ENCODE measurements at regions not wholly inside any gene's neighbourhood (a gene's known extent, or its start where the extent isn't known, plus 50 kb on each side); places are given as distances from the start of the nearest gene placed in this dataset.

DNA sequence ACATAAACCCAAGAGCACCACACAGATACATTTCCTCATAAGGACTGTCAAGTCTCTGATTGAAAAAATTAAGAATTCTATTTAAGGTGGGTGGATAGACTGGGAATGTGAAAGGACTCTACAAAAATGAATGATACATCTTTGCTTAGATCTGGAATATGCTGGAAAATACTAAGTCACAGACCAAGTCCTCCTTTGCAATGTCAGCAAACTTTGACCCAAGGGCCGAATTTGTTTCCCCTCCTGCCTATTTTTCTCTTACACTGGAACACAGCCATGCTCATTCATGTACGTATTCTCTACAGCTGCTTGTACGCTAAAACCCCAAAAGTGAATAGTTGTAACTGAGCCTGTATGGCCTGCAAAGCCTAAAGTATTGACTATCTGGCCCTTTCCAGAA, 180.7 kb downstream of the ADSS2 start:
- TF ChIP-seq, protein P1, sequence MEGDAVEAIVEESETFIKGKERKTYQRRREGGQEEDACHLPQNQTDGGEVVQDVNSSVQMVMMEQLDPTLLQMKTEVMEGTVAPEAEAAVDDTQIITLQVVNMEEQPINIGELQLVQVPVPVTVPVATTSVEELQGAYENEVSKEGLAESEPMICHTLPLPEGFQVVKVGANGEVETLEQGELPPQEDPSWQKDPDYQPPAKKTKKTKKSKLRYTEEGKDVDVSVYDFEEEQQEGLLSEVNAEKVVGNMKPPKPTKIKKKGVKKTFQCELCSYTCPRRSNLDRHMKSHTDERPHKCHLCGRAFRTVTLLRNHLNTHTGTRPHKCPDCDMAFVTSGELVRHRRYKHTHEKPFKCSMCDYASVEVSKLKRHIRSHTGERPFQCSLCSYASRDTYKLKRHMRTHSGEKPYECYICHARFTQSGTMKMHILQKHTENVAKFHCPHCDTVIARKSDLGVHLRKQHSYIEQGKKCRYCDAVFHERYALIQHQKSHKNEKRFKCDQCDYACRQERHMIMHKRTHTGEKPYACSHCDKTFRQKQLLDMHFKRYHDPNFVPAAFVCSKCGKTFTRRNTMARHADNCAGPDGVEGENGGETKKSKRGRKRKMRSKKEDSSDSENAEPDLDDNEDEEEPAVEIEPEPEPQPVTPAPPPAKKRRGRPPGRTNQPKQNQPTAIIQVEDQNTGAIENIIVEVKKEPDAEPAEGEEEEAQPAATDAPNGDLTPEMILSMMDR (IDR thresholded peaks at IDR 0.05; ENCODE audit: extremely low read depth, insufficient read depth, missing control alignments) = no peak
- in situ Hi-C loops (cut with MboI; ENCODE audit: low pct_unique_long_range_greater_than_20kb, low sequenced_read_pairs, unreplicated experiment) = loop anchor here (25.0 kb wide), 2 partner anchors 559 to 934 kb away; no protein-coding TSS in a partner anchor
- DNase-seq (ENCODE audit: low spot score) = no peak

DNA sequence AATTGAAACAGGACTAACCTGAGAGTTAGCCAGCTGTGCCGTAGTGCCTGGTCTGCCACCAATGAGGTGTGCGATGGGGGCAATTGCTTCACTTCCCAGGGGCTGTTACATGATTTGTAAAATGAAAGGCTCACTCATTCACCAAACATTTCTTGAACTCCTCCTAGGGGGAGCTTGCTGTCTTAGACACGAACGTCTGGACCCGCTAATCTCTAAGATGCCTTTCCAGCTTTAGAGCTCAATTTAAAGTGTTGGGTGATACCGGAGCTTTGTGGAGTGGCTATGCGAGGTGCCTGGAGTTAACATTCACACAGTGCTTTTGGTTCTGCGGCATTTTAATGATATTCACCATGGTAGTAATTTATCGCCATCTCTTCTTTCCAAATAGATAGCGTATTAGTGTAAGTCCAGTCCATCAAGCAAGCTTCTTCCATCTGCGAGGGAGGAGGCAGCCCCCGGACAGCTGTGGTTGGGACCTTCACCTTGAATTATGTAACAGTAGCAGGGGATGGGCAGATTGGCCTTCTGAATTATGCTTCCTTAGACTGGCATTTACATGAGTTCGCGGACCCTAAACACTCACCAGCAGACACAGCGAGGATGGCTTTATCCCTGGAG, 179.9 kb downstream of the ADSS2 start:
- TF ChIP-seq, protein P1 (IDR thresholded peaks at IDR 0.05; ENCODE audit: extremely low read depth, insufficient read depth, missing control alignments) = no peak
- in situ Hi-C loops (cut with MboI; ENCODE audit: low pct_unique_long_range_greater_than_20kb, low sequenced_read_pairs, unreplicated experiment) = loop anchor here (25.0 kb wide), 2 partner anchors 559 to 934 kb away; no protein-coding TSS in a partner anchor
- no peak for DNase-seq (ENCODE audit: low spot score)

DNA sequence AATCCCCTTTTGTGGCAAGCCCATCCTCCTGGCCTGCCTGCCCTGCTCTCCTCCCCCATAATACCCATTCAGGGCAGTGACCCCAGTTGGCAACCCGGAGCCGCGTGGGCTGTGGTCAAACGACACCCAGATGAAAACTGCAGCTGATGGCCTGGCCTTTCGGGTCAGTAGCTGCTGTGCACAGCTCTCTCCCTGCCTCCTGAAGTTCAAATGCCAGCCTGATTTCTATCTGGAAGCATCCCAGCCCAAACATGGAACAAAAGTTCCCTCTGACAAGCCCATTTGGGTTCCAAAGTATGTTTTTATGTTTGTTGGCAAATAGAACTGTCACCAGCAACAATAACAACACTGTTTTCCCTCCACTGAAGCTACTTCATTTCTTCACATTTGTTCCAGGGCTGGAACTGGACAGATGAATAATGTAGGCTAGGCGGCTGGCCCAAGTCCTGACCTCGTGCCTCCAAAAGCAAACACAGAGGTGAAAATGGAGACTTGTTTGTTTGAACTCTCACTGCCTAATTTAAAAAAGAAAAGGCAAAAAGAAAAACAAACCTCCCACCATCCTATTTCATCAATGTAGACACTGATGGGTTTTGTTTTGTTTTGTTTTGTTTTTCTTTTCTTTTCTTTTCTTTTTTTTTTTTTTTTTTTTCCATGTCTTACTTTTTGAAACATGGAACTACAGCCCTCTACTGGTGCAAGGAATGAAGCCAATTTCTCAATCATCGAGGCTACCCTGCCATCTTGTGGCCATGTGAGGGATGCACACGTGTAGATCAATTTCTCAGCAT, 179.0 kb downstream of the ADSS2 start:
- TF ChIP-seq, protein P1 (IDR thresholded peaks at IDR 0.05; ENCODE audit: extremely low read depth, insufficient read depth, missing control alignments) = peak; percentile 97
- in situ Hi-C loops (cut with MboI; ENCODE audit: low pct_unique_long_range_greater_than_20kb, low sequenced_read_pairs, unreplicated experiment) = loop anchor here (25.0 kb wide), 2 partner anchors 560 to 935 kb away; no protein-coding TSS in a partner anchor

DNA sequence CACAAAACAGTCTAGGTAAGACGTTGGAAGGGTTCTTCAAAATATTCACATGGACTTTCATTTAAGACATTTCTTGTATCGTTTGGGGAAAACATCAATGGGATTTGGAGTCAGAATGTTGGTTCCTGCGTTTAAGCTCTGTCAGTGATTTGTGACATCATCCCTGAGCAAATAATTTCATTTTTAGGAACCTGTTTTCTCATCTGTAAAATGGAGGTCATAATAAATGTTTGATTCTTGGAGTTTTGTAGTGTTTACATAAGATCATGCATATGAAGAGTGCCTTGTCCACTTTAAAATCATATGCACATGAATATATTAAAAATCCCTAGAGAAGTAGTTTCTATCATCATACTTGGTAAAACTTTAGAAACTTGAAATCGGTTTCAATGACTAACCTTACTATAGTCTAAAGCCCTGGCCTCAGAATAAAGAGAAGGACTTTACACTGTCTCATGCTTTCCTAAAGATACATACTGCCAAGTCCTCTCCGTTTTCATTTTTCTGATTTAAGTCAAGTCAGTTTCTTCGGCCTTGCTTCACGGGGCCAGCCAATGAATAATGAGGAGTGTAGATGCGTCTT, 178.4 kb downstream of the ADSS2 start:
- DNase-seq (ENCODE audit: low spot score) = no peak
- in situ Hi-C loops (cut with MboI; ENCODE audit: low pct_unique_long_range_greater_than_20kb, low sequenced_read_pairs, unreplicated experiment) = loop anchor here (25.0 kb wide), 2 partner anchors 561 to 936 kb away; no protein-coding TSS in a partner anchor
- TF ChIP-seq, protein P1 (IDR thresholded peaks at IDR 0.05; ENCODE audit: extremely low read depth, insufficient read depth, missing control alignments) = no peak

More for the DNA sequence above, 179.0 kb downstream of the ADSS2 start:
- peak; percentile 75 for DNase-seq (ENCODE audit: low spot score)

DNA sequence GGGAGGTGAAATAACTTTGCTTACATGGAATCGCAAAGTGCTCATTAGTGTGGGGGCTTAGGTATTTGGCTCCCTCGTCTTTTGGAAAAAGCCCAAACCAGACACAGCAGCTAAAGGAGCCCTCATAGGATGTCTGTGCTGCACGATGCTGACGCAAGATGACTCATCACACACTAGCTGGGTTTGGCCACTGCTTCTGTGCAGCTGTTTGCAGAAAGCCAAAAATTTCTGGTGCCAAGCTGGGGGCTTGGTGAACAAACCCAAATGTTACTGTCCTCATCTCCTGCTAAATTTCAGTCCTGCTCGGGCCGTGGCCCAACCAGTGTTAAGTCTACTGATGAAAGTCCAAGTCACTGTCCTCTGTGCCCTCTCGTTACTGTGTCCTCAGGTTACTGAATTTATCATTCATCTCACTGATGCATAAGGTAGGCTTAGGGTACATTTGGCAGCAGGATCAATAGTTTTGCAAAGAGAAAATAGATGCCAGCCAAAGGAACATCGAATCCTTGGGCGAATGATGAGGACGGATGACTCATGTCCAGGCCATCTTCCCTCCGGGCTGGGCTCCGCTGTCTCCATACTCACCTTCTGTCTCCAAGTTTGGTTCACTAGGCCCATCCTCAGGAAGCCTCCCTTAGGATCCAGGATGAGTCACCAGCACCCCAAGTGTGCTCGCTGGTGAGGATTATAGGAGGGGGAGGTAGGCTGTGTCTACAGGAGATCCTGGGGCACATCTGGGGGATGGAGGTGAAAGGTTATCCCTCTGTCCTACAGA, 177.7 kb downstream of the ADSS2 start:
- DNase-seq (ENCODE audit: low spot score) = no peak
- in situ Hi-C loops (cut with MboI; ENCODE audit: low pct_unique_long_range_greater_than_20kb, low sequenced_read_pairs, unreplicated experiment) = loop anchor here (25.0 kb wide), 2 partner anchors 562 to 937 kb away; no protein-coding TSS in a partner anchor
- TF ChIP-seq, protein P1 (IDR thresholded peaks at IDR 0.05; ENCODE audit: extremely low read depth, insufficient read depth, missing control alignments) = no peak

DNA sequence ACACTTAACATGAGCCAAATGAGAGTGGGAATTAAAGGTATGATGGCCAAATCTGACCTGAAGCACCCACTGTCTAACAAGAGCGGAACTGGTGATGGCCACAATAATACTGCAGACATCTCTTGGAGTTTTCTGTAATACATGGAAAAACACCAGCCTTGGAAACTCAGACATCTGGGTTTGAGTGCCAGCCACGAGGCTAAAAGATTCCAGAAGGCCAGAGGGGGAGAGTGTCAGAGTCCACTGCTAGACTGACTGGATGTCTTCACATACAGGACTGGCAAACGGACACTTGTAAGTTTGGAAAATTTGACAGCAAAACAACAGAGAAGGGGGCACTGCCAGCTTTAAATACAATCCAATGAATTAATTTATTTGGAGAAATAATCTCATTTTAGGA, 175.1 kb downstream of the ADSS2 start:
- no peak for DNase-seq (ENCODE audit: low spot score)
- in situ Hi-C loops (cut with MboI; ENCODE audit: low pct_unique_long_range_greater_than_20kb, low sequenced_read_pairs, unreplicated experiment) = no loop called here

More for the DNA sequence above, 175.1 kb downstream of the ADSS2 start:
- TF ChIP-seq, protein P1 (IDR thresholded peaks at IDR 0.05; ENCODE audit: extremely low read depth, insufficient read depth, missing control alignments) = no peak
